HepG2 (cell line): ENCODE measurements at regions not wholly inside any gene's neighbourhood (a gene's known extent, or its start where the extent isn't known, plus 50 kb on each side); places are given as distances from the start of the nearest gene placed in this dataset.

ENCODE experiments used
- ATAC-seq: fragments of 200-7000 bp; cut with Tn5 transposase; 3 replicates; pipeline ENCODE4 v1.9.1; 2020; ENCODE audit warnings: mild to moderate bottlenecking, moderate library complexity
- BruUV-seq: library from RNA; stranded (reverse); fragments of 400-500 nt; replicated peaks from 2 replicates; lab custom pipeline; 2021; lab: Mats Ljungman, UMichigan
- CTCF ChIA-PET: fragments of 300-600 bp; formaldehyde crosslinking; extraction: SDS; loops from one replicate; lab custom pipeline; 2021; ENCODE audit warnings: low total read pairs, inconsistent platforms, low intra/inter-chr PET ratio; lab: Yijun Ruan, JAX
- POLR2A ChIA-PET: fragments of 350-600 bp; sonication (Branson Sonifier 250); formaldehyde crosslinking; loops from one replicate; lab custom pipeline; 2020; ENCODE audit warnings: antibody characterized with exemption, inconsistent platforms; lab: Yijun Ruan, JAX
- DNase-seq: peaks from one replicate; pipeline ENCODE4 v3.0.0-alpha.2; 2015; ENCODE audit warnings: low spot score
- FAIRE-seq: peaks from 3 replicates; lab custom pipeline; 2011; peaks lifted over from hg19 to GRCh38; lab: Jason Lieb, UNC
- H2AFZ ChIP-seq: one replicate; pipeline ENCODE4 v1.6.1; 2011; ENCODE audit warnings: low read length, inconsistent platforms
- H3K27ac ChIP-seq: fragments of 300-600 bp; 3 replicates; pipeline ENCODE4 v1.8.0; 2011; ENCODE audit warnings: mixed run types, mild to moderate bottlenecking, mixed read lengths, low read length, inconsistent platforms; ENCODE audit not compliant: insufficient read depth; ENCODE audit errors: extremely low read length
- H3K27me3 ChIP-seq, 2 experiments: fragments of 200-600 bp in 1 of 2; 2 replicates in 1 of 2; 3 replicates in 1 of 2; pipeline versions ENCODE4 v1.6.0 to v1.8.0; 2011; ENCODE audit warnings: low read length in 2 of 2, mild to moderate bottlenecking in 2 of 2, moderate library complexity in 2 of 2, inconsistent platforms in 1 of 2; ENCODE audit not compliant: insufficient read depth in 2 of 2, control insufficient read depth in 1 of 2
- H3K36me3 ChIP-seq, 2 experiments: fragments of 200-600 bp in 1 of 2; replicated peaks in 1 of 2; 2 replicates in 1 of 2; 3 replicates in 1 of 2; pipeline versions ENCODE4 v1.5.1 to v1.8.0; 2011; ENCODE audit warnings: low read length in 2 of 2, inconsistent platforms in 1 of 2; ENCODE audit not compliant: insufficient read depth in 2 of 2, control insufficient read depth in 1 of 2
- H3K4me1 ChIP-seq: 2 replicates; pipeline ENCODE4 v1.5.1; 2012; ENCODE audit warnings: low read length, inconsistent platforms; ENCODE audit not compliant: insufficient read depth
- H3K4me2 ChIP-seq: 2 replicates; pipeline ENCODE4 v1.6.0; 2011; ENCODE audit warnings: low read depth, low read length, inconsistent platforms
- H3K4me3 ChIP-seq, 3 experiments: fragments of 200-600 bp in 1 of 3; sonication (generic), shearing (Covaris generic) in 1 of 3; replicated peaks in 1 of 3; 2 replicates each; pipeline ENCODE4 v1.5.1; 2011 to 2016; ENCODE audit warnings: low read length in 3 of 3, inconsistent platforms in 2 of 3, low read depth in 2 of 3, mild to moderate bottlenecking in 2 of 3, control low read depth in 1 of 3, mixed read lengths in 1 of 3; ENCODE audit not compliant: insufficient read depth in 1 of 3
- H3K79me2 ChIP-seq: one replicate; pipeline ENCODE4 v1.6.1; 2011; ENCODE audit warnings: low read length, inconsistent platforms; ENCODE audit not compliant: insufficient read depth
- H3K9ac ChIP-seq: 2 replicates; pipeline ENCODE4 v1.6.0; 2011; ENCODE audit warnings: mild to moderate bottlenecking, low read depth, low read length, inconsistent platforms; ENCODE audit not compliant: insufficient read depth
- H3K9me3 ChIP-seq: 2 replicates; pipeline ENCODE4 v1.5.1; 2012; ENCODE audit warnings: mild to moderate bottlenecking, low read length
- H4K20me1 ChIP-seq: 2 replicates; pipeline ENCODE4 v1.6.0; 2011; ENCODE audit warnings: inconsistent platforms, mild to moderate bottlenecking, low read length, moderate library complexity; ENCODE audit not compliant: insufficient read depth
- ASH2L ChIP-seq: fragments of 300-600, 200-600 bp; sonication (generic); IDR thresholded peaks from 2 replicates; pipeline ENCODE4 v1.7.0; 2017; ENCODE audit warnings: low read depth, mild to moderate bottlenecking, moderate library complexity, mixed read lengths, low read length; ENCODE audit not compliant: insufficient read length
- MAZ ChIP-seq, 2 experiments: sonication (generic) in 1 of 2; formaldehyde crosslinking in 1 of 2; IDR thresholded peaks; 2 replicates each; pipeline versions ENCODE4 v1.5.0 to v1.6.1; 2012 to 2020; ENCODE audit warnings: low read depth in 2 of 2, mild to moderate bottlenecking in 2 of 2, borderline replicate concordance in 1 of 2, improper control_type of control experiment in 1 of 2, low read length in 1 of 2, missing genetic modification reagents in 1 of 2, moderate library complexity in 1 of 2
- MYNN ChIP-seq: sonication (generic); formaldehyde crosslinking; IDR thresholded peaks from 2 replicates; pipeline ENCODE4 v1.4.0; 2020; ENCODE audit warnings: mild to moderate bottlenecking, low read depth, missing genetic modification reagents
- NCOA1 ChIP-seq: sonication (generic); formaldehyde crosslinking; IDR thresholded peaks from 2 replicates; pipeline ENCODE4 v1.9.0; 2021; ENCODE audit warnings: missing genetic modification reagents
- NR3C1 ChIP-seq: sonication (generic); formaldehyde crosslinking; IDR thresholded peaks from 2 replicates; pipeline ENCODE4 v1.4.0; 2020; ENCODE audit warnings: missing genetic modification reagents
- REL ChIP-seq: sonication (generic); formaldehyde crosslinking; conservative IDR thresholded peaks from 2 replicates; pipeline ENCODE4 v1.8.0; 2022; ENCODE audit warnings: mild to moderate bottlenecking, missing genetic modification reagents, moderate library complexity
- TAF1 ChIP-seq: sonication (generic); formaldehyde crosslinking; IDR thresholded peaks from 2 replicates; pipeline ENCODE4 v1.4.0; 2020; ENCODE audit warnings: missing genetic modification reagents
- TCF7 ChIP-seq: sonication (generic); IDR thresholded peaks from 2 replicates; pipeline ENCODE4 v1.6.1; 2016; ENCODE audit warnings: antibody characterized with exemption, low read depth
- TEAD2 ChIP-seq: sonication (generic); formaldehyde crosslinking; IDR thresholded peaks from 2 replicates; pipeline ENCODE4 v1.9.0; 2021; ENCODE audit warnings: missing genetic modification reagents
- TGIF2 ChIP-seq: IDR thresholded peaks from 2 replicates; pipeline ENCODE4 v1.6.1; 2016; ENCODE audit warnings: control low read depth, missing compliant biosample characterization
- ZFP37 ChIP-seq: sonication (generic); formaldehyde crosslinking; IDR thresholded peaks from 2 replicates; pipeline ENCODE4 v1.4.0; 2020; ENCODE audit warnings: missing genetic modification reagents, borderline replicate concordance
- ZNF296 ChIP-seq: sonication (generic); formaldehyde crosslinking; conservative IDR thresholded peaks from 2 replicates; pipeline ENCODE4 v1.5.0; 2020; ENCODE audit warnings: mild to moderate bottlenecking, missing genetic modification reagents
- ZNF7 ChIP-seq: IDR thresholded peaks from 2 replicates; pipeline ENCODE4 v1.6.1; 2016; ENCODE audit warnings: missing biosample characterization, missing genetic modification reagents
- ZNF749 ChIP-seq: sonication (generic); formaldehyde crosslinking; IDR thresholded peaks from 2 replicates; pipeline ENCODE4 v1.8.0; 2022; ENCODE audit warnings: mild to moderate bottlenecking, missing genetic modification reagents, moderate library complexity, borderline replicate concordance
- ZNF780A ChIP-seq: sonication (generic); formaldehyde crosslinking; IDR thresholded peaks from 2 replicates; pipeline ENCODE4 v1.8.0; 2022; ENCODE audit warnings: mild to moderate bottlenecking, missing genetic modification reagents, moderate library complexity
- WGBS: methylation state at CpG from one replicate; pipeline ENCODE4 v1.1.6; 2017; ENCODE audit warnings: low lambda C conversion rate; 5-methylcytosine and 5-hydroxymethylcytosine counted together
- in situ Hi-C: cut with HindIII; loops from 2 replicates; pipeline ENCODE4 v1.10.0; 2017; ENCODE audit warnings: low pct_unique_long_range_greater_than_20kb; ENCODE audit not compliant: extremely low pct_ligation_motif_present
- intact Hi-C: fragments of 100-400 bp; cut with micrococcal nuclease; formaldehyde crosslinking; loops from one replicate; pipeline ENCODE4 v1.10.0; 2022; ENCODE audit not compliant: unreplicated experiment
- TF ChIP-seq, protein P1 (sequence below): sonication (generic); formaldehyde crosslinking; IDR thresholded peaks from 2 replicates; pipeline ENCODE4 v1.4.0; 2020; ENCODE audit warnings: missing genetic modification reagents, mild to moderate bottlenecking, borderline replicate concordance
- TF ChIP-seq, protein P2 (sequence below): sonication (generic); formaldehyde crosslinking; IDR thresholded peaks from 2 replicates; pipeline ENCODE4 v1.5.0; 2020; ENCODE audit warnings: missing genetic modification reagents
- TF ChIP-seq, protein P3 (sequence below): IDR thresholded peaks from 2 replicates; pipeline ENCODE4 v1.6.1; 2016; ENCODE audit warnings: mild to moderate bottlenecking
- TF ChIP-seq, protein P4 (sequence below): sonication (generic); formaldehyde crosslinking; IDR thresholded peaks from 2 replicates; pipeline ENCODE4 v1.8.0; 2022; ENCODE audit warnings: mild to moderate bottlenecking, missing genetic modification reagents; ENCODE audit not compliant: insufficient replicate concordance

DNA sequence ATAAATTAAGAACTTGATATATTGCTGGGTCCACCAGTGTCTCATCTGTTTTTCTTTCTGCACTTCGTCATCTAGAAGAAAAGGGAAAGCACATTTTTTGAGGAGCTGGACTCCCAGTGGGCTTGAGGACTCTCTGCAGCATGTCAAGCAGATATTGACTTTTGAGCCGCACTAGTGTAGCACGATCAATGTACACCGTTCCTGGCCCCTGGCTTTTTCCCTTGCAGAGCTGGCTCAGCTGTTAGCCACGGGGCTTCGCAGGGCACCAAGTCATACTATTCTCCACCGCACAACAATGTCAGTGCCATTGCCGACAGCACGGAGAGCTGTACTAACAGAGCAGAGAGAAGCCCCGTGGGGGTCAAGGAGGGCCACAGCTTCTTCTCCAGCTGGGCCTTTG lies 235.4 kb upstream of the HABP2 start:
- no peak for DNase-seq
- no TSS peak for BruUV-seq

More for the DNA sequence above, 235.4 kb upstream of the HABP2 start:
- FAIRE-seq: no peak
- Histone ChIP-seq H3K36me3 (no peaks in the 10 kb centered on the region), H2AFZ (no peak overlapping the region), H3K27ac (no peak overlapping the region), H3K4me1 (no peaks in the 10 kb centered on the region), H3K9ac (no peak overlapping the region), H3K79me2 (no peaks in the 10 kb centered on the region), H3K4me2 (no peak overlapping the region), H3K4me3 (no peak overlapping the region), H3K27me3 (peaks cover 0 to 24% of the 10 kb centered on the region in 2 experiments; a peak in 4 of 5 replicates), H4K20me1 (no peaks in the 10 kb centered on the region), H3K9me3 (peaks cover 4% of the 10 kb centered on the region; the same call in 1 of the 2 replicates)
- ATAC-seq: peak; percentile 57
- TF ChIP-seq, protein P1, sequence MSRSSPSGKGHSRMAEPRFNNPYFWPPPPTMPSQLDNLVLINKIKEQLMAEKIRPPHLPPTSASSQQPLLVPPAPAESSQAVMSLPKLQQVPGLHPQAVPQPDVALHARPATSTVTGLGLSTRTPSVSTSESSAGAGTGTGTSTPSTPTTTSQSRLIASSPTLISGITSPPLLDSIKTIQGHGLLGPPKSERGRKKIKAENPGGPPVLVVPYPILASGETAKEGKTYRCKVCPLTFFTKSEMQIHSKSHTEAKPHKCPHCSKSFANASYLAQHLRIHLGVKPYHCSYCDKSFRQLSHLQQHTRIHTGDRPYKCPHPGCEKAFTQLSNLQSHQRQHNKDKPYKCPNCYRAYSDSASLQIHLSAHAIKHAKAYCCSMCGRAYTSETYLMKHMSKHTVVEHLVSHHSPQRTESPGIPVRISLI (CRISPR knock-in tag): no peak
- no peak for TF ChIP-seq MYNN
- TF ChIP-seq ZNF780A (CRISPR knock-in tag): no peak
- TF ChIP-seq ASH2L: no peak
- TF ChIP-seq, protein P2, sequence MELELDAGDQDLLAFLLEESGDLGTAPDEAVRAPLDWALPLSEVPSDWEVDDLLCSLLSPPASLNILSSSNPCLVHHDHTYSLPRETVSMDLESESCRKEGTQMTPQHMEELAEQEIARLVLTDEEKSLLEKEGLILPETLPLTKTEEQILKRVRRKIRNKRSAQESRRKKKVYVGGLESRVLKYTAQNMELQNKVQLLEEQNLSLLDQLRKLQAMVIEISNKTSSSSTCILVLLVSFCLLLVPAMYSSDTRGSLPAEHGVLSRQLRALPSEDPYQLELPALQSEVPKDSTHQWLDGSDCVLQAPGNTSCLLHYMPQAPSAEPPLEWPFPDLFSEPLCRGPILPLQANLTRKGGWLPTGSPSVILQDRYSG: no peak
- no peak for TF ChIP-seq TAF1 (CRISPR knock-in tag)
- TF ChIP-seq, protein P3, sequence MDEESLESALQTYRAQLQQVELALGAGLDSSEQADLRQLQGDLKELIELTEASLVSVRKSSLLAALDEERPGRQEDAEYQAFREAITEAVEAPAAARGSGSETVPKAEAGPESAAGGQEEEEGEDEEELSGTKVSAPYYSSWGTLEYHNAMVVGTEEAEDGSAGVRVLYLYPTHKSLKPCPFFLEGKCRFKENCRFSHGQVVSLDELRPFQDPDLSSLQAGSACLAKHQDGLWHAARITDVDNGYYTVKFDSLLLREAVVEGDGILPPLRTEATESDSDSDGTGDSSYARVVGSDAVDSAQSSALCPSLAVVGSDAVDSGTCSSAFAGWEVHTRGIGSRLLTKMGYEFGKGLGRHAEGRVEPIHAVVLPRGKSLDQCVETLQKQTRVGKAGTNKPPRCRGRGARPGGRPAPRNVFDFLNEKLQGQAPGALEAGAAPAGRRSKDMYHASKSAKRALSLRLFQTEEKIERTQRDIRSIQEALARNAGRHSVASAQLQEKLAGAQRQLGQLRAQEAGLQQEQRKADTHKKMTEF: no peak
- no peak for TF ChIP-seq ZNF7 (CRISPR knock-in tag)
- no peak for TF ChIP-seq TGIF2 (CRISPR knock-in tag)
- no peak for TF ChIP-seq NCOA1
- no peak for TF ChIP-seq ZNF296 (CRISPR knock-in tag)
- no peak for TF ChIP-seq NR3C1 (CRISPR knock-in tag)
- no peak for TF ChIP-seq TEAD2 (CRISPR knock-in tag)
- TF ChIP-seq MAZ (IDR thresholded peaks at IDR 0.05; ENCODE audit: borderline replicate concordance, low read depth, low read length): no peak
- no peak for TF ChIP-seq MAZ (CRISPR knock-in tag; IDR thresholded peaks at IDR 0.05; ENCODE audit: low read depth)
- no peak for TF ChIP-seq ZFP37
- no peak for TF ChIP-seq TCF7
- TF ChIP-seq, protein P4, sequence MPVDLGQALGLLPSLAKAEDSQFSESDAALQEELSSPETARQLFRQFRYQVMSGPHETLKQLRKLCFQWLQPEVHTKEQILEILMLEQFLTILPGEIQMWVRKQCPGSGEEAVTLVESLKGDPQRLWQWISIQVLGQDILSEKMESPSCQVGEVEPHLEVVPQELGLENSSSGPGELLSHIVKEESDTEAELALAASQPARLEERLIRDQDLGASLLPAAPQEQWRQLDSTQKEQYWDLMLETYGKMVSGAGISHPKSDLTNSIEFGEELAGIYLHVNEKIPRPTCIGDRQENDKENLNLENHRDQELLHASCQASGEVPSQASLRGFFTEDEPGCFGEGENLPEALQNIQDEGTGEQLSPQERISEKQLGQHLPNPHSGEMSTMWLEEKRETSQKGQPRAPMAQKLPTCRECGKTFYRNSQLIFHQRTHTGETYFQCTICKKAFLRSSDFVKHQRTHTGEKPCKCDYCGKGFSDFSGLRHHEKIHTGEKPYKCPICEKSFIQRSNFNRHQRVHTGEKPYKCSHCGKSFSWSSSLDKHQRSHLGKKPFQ (CRISPR knock-in tag): no peak
- TF ChIP-seq REL (CRISPR knock-in tag): no peak
- no peak for TF ChIP-seq ZNF749 (CRISPR knock-in tag)
- POLR2A ChIA-PET: no interaction called here
- 1% methylated on average over 4 of the region's 10 CpGs for WGBS
- intact Hi-C loops (no loop called here), in situ Hi-C loops (no loop called here)
- CTCF ChIA-PET: no interaction called here
